ENCODE measurements at regions not wholly inside any gene's neighbourhood (a gene's known extent, or its start where the extent isn't known, plus 50 kb on each side); places are given as distances from the start of the nearest gene placed in this dataset.
"Not testable (repeated sequence)": the region's sequence is repeated elsewhere in the genome, so short reads cannot be mapped to it uniquely, and the experiment has no call there.

GRCh38 chr7:156517858-156518257, 122.7 kb upstream of the RNF32 start:
- H3K4me3 ChIP-seq (ENCODE audit: low read depth in 1 of 3, low read length in 3 of 3); H3K27me3 ChIP-seq (ENCODE audit: control insufficient read depth in 4 of 4, insufficient read depth in 4 of 4, low read length in 3 of 4); H3K9ac ChIP-seq (ENCODE audit: low read depth in 1 of 2, low read length in 2 of 2); H3K36me3 ChIP-seq (ENCODE audit: control insufficient read depth in 4 of 4, insufficient read depth in 3 of 4, low read depth in 1 of 4, low read length in 3 of 4); H3K9me3 ChIP-seq (ENCODE audit: control insufficient read depth in 4 of 4, low read length in 3 of 4); DNase-seq (ENCODE audit: low spot score): not testable (repeated sequence)
- H3K4me1 ChIP-seq (ENCODE audit: control insufficient read depth in 4 of 4, insufficient read depth in 4 of 4, low read length in 3 of 4) = peaks cover 5 to 16% (median 8%) of the 10 kb centered on the region in 4 donors
- WGBS = 71% methylated on average over 8 of the region's 8 CpGs
- peak overlapping the region in 1 of 2 donors; percentile 86 for H3K27ac ChIP-seq (ENCODE audit: low read depth in 1 of 2, low read length in 2 of 2)

- 58% methylated on average over 2 of the region's 2 CpGs for WGBS
- peaks cover 5 to 16% (median 8%) of the 10 kb centered on the region in 4 donors for H3K4me1 ChIP-seq (ENCODE audit: control insufficient read depth in 4 of 4, insufficient read depth in 4 of 4, low read length in 3 of 4)
- H3K27ac ChIP-seq (ENCODE audit: low read depth in 1 of 2, low read length in 2 of 2) = peak overlapping the region; percentile 86 to 95
- no peaks in the 10 kb centered on the region for H3K27me3 ChIP-seq (ENCODE audit: control insufficient read depth in 4 of 4, insufficient read depth in 4 of 4, low read length in 3 of 4)
- TF ChIP-seq, protein P1, sequence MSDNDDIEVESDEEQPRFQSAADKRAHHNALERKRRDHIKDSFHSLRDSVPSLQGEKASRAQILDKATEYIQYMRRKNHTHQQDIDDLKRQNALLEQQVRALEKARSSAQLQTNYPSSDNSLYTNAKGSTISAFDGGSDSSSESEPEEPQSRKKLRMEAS (IDR thresholded peaks at IDR 0.05) = no peak
- TF ChIP-seq RXRA (IDR thresholded peaks at IDR 0.05) (no peak), YY1 (IDR thresholded peaks at IDR 0.05) (no peak), REST (IDR thresholded peaks at IDR 0.05) (no peak), RAD21 (IDR thresholded peaks at IDR 0.05) (no peak), EGR1 (IDR thresholded peaks at IDR 0.05; ENCODE audit: low read depth in 2 of 2) (no peak), CTCF (IDR thresholded peaks at IDR 0.05; ENCODE audit: low read depth, low read length, missing input control) (no peak), JUND (IDR thresholded peaks at IDR 0.05) (no peak), GABPA (IDR thresholded peaks at IDR 0.05 in 1 of 2, conservative IDR thresholded peaks at IDR 0.05 in 1 of 2) (no peak), TAF1 (conservative IDR thresholded peaks at IDR 0.05) (no peak), NR2F2 (IDR thresholded peaks at IDR 0.05) (no peak), ZBTB33 (IDR thresholded peaks at IDR 0.05) (no peak)
- DNase-seq (ENCODE audit: low spot score) = no peak
- no peaks in the 10 kb centered on the region for H3K9me3 ChIP-seq (ENCODE audit: control insufficient read depth in 4 of 4, low read length in 3 of 4)
- H3K9ac ChIP-seq (ENCODE audit: low read depth in 1 of 2, low read length in 2 of 2) = peak overlapping the region; percentile 86 to 95
- H3K36me3 ChIP-seq (ENCODE audit: control insufficient read depth in 4 of 4, insufficient read depth in 3 of 4, low read depth in 1 of 4, low read length in 3 of 4) = no peaks in the 10 kb centered on the region
- H3K4me3 ChIP-seq (ENCODE audit: low read depth in 1 of 3, low read length in 3 of 3) = peak overlapping the region; percentile 40 to 87 (median 66)
Observed at GRCh38 chr7:156516791-156517378, 123.7 kb upstream of the RNF32 start.
